ENCODE measurements at regions not wholly inside any gene's neighbourhood (a gene's known extent, or its start where the extent isn't known, plus 50 kb on each side); places are given as distances from the start of the nearest gene placed in this dataset.

DNA sequence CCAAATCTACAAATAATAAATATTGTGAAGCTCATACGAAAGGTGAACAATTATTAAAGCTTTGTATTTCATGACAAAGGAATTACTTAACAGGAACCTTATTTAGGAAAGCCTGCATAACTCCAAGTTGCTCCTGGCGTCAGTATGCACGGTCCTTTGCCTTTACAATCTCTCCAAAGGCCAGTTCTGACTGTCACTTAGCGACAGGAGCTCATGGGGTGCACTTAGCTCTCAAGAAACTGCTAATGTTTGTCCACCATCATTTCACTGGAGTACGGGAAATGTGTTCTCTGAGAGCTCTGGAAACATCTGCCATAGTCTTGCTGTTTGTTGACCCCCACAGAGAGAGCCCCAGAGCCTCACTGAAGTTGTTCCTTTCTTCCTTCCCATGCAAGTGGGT is 781.5 kb upstream of the POM121L12 start (continued):
- TF ChIP-seq, protein P1, sequence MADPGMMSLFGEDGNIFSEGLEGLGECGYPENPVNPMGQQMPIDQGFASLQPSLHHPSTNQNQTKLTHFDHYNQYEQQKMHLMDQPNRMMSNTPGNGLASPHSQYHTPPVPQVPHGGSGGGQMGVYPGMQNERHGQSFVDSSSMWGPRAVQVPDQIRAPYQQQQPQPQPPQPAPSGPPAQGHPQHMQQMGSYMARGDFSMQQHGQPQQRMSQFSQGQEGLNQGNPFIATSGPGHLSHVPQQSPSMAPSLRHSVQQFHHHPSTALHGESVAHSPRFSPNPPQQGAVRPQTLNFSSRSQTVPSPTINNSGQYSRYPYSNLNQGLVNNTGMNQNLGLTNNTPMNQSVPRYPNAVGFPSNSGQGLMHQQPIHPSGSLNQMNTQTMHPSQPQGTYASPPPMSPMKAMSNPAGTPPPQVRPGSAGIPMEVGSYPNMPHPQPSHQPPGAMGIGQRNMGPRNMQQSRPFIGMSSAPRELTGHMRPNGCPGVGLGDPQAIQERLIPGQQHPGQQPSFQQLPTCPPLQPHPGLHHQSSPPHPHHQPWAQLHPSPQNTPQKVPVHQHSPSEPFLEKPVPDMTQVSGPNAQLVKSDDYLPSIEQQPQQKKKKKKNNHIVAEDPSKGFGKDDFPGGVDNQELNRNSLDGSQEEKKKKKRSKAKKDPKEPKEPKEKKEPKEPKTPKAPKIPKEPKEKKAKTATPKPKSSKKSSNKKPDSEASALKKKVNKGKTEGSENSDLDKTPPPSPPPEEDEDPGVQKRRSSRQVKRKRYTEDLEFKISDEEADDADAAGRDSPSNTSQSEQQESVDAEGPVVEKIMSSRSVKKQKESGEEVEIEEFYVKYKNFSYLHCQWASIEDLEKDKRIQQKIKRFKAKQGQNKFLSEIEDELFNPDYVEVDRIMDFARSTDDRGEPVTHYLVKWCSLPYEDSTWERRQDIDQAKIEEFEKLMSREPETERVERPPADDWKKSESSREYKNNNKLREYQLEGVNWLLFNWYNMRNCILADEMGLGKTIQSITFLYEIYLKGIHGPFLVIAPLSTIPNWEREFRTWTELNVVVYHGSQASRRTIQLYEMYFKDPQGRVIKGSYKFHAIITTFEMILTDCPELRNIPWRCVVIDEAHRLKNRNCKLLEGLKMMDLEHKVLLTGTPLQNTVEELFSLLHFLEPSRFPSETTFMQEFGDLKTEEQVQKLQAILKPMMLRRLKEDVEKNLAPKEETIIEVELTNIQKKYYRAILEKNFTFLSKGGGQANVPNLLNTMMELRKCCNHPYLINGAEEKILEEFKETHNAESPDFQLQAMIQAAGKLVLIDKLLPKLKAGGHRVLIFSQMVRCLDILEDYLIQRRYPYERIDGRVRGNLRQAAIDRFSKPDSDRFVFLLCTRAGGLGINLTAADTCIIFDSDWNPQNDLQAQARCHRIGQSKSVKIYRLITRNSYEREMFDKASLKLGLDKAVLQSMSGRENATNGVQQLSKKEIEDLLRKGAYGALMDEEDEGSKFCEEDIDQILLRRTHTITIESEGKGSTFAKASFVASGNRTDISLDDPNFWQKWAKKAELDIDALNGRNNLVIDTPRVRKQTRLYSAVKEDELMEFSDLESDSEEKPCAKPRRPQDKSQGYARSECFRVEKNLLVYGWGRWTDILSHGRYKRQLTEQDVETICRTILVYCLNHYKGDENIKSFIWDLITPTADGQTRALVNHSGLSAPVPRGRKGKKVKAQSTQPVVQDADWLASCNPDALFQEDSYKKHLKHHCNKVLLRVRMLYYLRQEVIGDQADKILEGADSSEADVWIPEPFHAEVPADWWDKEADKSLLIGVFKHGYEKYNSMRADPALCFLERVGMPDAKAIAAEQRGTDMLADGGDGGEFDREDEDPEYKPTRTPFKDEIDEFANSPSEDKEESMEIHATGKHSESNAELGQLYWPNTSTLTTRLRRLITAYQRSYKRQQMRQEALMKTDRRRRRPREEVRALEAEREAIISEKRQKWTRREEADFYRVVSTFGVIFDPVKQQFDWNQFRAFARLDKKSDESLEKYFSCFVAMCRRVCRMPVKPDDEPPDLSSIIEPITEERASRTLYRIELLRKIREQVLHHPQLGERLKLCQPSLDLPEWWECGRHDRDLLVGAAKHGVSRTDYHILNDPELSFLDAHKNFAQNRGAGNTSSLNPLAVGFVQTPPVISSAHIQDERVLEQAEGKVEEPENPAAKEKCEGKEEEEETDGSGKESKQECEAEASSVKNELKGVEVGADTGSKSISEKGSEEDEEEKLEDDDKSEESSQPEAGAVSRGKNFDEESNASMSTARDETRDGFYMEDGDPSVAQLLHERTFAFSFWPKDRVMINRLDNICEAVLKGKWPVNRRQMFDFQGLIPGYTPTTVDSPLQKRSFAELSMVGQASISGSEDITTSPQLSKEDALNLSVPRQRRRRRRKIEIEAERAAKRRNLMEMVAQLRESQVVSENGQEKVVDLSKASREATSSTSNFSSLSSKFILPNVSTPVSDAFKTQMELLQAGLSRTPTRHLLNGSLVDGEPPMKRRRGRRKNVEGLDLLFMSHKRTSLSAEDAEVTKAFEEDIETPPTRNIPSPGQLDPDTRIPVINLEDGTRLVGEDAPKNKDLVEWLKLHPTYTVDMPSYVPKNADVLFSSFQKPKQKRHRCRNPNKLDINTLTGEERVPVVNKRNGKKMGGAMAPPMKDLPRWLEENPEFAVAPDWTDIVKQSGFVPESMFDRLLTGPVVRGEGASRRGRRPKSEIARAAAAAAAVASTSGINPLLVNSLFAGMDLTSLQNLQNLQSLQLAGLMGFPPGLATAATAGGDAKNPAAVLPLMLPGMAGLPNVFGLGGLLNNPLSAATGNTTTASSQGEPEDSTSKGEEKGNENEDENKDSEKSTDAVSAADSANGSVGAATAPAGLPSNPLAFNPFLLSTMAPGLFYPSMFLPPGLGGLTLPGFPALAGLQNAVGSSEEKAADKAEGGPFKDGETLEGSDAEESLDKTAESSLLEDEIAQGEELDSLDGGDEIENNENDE (IDR thresholded peaks at IDR 0.05; ENCODE audit: insufficient replicate concordance, low read length): no peak
- TF ChIP-seq NANOG (IDR thresholded peaks at IDR 0.05; ENCODE audit: insufficient read depth, low read depth, low read length, poor library complexity, severe bottlenecking): no peak
- no peak for TF ChIP-seq SRF (IDR thresholded peaks at IDR 0.05; ENCODE audit: low read depth, low read length)
- TF ChIP-seq RFX5 (IDR thresholded peaks at IDR 0.05; ENCODE audit: borderline replicate concordance, low read depth, low read length): no peak
- TF ChIP-seq FOSL1 (IDR thresholded peaks at IDR 0.05; ENCODE audit: insufficient read depth, low read depth, low read length): no peak
- no peak for TF ChIP-seq RNF2 (IDR thresholded peaks at IDR 0.05; ENCODE audit: borderline replicate concordance, low read depth, low read length, missing control alignments, poor library complexity, severe bottlenecking)
- no peak for TF ChIP-seq TBP (IDR thresholded peaks at IDR 0.05; ENCODE audit: low read depth, low read length)
- TF ChIP-seq SUZ12 (IDR thresholded peaks at IDR 0.05; ENCODE audit: low read length): no peak
- no peak for TF ChIP-seq EP300 (IDR thresholded peaks at IDR 0.05; ENCODE audit: borderline replicate concordance in 1 of 2, low read depth in 2 of 2, low read length in 2 of 2)
- no peak for TF ChIP-seq EGR1 (IDR thresholded peaks at IDR 0.05; ENCODE audit: borderline replicate concordance, low read depth, low read length)
- no peak for TF ChIP-seq CEBPB (IDR thresholded peaks at IDR 0.05; ENCODE audit: low read depth, low read length)

Measured in H1 (cell line).